ENCODE measurements at regions not wholly inside any gene's neighbourhood (a gene's known extent, or its start where the extent isn't known, plus 50 kb on each side); places are given as distances from the start of the nearest gene placed in this dataset.

DNA sequence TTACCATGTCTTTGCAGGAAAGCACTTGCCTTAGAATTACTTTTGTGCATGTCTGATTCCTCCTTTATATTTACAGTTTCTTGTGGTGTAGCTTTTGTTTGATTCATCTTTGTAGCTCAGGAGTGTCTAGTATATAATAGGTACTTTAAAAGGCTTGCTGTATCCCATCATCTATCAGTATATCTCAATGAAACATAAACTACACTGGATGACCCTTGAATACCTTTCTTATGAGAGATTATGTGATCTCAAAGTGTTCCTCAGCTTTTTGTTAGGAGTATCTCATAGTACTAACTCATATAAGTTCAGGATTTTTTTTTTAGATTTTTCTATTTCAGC lies 234.8 kb downstream of the PYDC2 start:
- TF ChIP-seq, protein P1, sequence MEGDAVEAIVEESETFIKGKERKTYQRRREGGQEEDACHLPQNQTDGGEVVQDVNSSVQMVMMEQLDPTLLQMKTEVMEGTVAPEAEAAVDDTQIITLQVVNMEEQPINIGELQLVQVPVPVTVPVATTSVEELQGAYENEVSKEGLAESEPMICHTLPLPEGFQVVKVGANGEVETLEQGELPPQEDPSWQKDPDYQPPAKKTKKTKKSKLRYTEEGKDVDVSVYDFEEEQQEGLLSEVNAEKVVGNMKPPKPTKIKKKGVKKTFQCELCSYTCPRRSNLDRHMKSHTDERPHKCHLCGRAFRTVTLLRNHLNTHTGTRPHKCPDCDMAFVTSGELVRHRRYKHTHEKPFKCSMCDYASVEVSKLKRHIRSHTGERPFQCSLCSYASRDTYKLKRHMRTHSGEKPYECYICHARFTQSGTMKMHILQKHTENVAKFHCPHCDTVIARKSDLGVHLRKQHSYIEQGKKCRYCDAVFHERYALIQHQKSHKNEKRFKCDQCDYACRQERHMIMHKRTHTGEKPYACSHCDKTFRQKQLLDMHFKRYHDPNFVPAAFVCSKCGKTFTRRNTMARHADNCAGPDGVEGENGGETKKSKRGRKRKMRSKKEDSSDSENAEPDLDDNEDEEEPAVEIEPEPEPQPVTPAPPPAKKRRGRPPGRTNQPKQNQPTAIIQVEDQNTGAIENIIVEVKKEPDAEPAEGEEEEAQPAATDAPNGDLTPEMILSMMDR (IDR thresholded peaks at IDR 0.05; ENCODE audit: low read depth, low read length, missing input control) = no peak
- TF ChIP-seq, protein P2, sequence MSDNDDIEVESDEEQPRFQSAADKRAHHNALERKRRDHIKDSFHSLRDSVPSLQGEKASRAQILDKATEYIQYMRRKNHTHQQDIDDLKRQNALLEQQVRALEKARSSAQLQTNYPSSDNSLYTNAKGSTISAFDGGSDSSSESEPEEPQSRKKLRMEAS (IDR thresholded peaks at IDR 0.05) = no peak
- TF ChIP-seq, protein P3, sequence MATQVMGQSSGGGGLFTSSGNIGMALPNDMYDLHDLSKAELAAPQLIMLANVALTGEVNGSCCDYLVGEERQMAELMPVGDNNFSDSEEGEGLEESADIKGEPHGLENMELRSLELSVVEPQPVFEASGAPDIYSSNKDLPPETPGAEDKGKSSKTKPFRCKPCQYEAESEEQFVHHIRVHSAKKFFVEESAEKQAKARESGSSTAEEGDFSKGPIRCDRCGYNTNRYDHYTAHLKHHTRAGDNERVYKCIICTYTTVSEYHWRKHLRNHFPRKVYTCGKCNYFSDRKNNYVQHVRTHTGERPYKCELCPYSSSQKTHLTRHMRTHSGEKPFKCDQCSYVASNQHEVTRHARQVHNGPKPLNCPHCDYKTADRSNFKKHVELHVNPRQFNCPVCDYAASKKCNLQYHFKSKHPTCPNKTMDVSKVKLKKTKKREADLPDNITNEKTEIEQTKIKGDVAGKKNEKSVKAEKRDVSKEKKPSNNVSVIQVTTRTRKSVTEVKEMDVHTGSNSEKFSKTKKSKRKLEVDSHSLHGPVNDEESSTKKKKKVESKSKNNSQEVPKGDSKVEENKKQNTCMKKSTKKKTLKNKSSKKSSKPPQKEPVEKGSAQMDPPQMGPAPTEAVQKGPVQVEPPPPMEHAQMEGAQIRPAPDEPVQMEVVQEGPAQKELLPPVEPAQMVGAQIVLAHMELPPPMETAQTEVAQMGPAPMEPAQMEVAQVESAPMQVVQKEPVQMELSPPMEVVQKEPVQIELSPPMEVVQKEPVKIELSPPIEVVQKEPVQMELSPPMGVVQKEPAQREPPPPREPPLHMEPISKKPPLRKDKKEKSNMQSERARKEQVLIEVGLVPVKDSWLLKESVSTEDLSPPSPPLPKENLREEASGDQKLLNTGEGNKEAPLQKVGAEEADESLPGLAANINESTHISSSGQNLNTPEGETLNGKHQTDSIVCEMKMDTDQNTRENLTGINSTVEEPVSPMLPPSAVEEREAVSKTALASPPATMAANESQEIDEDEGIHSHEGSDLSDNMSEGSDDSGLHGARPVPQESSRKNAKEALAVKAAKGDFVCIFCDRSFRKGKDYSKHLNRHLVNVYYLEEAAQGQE (IDR thresholded peaks at IDR 0.05) = no peak
- TF ChIP-seq RAD21 (IDR thresholded peaks at IDR 0.05) = no peak
- TF ChIP-seq NR2F2 (IDR thresholded peaks at IDR 0.05) = no peak
- no peak for TF ChIP-seq EGR1 (IDR thresholded peaks at IDR 0.05; ENCODE audit: low read depth in 2 of 2)
- TF ChIP-seq YY1 (IDR thresholded peaks at IDR 0.05) = no peak
- TF ChIP-seq SP1 (IDR thresholded peaks at IDR 0.05) = no peak

Data from liver (tissue), 3 donors.